BJ (cell line): ENCODE measurements at regions not wholly inside any gene's neighbourhood (a gene's known extent, or its start where the extent isn't known, plus 50 kb on each side); places are given as distances from the start of the nearest gene placed in this dataset.

Experiments
- CTCF ChIA-PET: fragments of 350-600 bp; formaldehyde crosslinking; extraction: SDS; loops from one replicate; lab custom pipeline; 2021; ENCODE audit warnings: antibody characterized with exemption, inconsistent platforms; lab: Yijun Ruan, JAX
- POLR2A ChIA-PET: fragments of 300-600 bp; sonication (Branson Sonifier 250); formaldehyde crosslinking; extraction: SDS; loops from one replicate; lab custom pipeline; 2021; ENCODE audit warnings: antibody characterized with exemption; lab: Charles Lee
- DNase-seq: peaks from one replicate; pipeline ENCODE4 v3.0.0-alpha.2; 2011; ENCODE audit warnings: low read depth
- H3K27me3 ChIP-seq: 2 replicates; pipeline ENCODE4 v1.6.0; 2011; ENCODE audit warnings: low read length; ENCODE audit not compliant: control insufficient read depth, insufficient read depth
- H3K36me3 ChIP-seq: 2 replicates; pipeline ENCODE4 v1.5.1; 2011; ENCODE audit warnings: low read length; ENCODE audit not compliant: control insufficient read depth, insufficient read depth
- H3K4me3 ChIP-seq: 2 replicates; pipeline ENCODE4 v1.5.1; 2011; ENCODE audit warnings: low read depth, mild to moderate bottlenecking, control low read depth, low read length
- TF ChIP-seq, protein P1 (sequence below): IDR thresholded peaks from 2 replicates; pipeline ENCODE4 v1.5.1; 2011; ENCODE audit warnings: low read depth, mild to moderate bottlenecking, control low read depth, inconsistent platforms, low read length, moderate library complexity; ENCODE audit not compliant: insufficient read depth

DNA sequence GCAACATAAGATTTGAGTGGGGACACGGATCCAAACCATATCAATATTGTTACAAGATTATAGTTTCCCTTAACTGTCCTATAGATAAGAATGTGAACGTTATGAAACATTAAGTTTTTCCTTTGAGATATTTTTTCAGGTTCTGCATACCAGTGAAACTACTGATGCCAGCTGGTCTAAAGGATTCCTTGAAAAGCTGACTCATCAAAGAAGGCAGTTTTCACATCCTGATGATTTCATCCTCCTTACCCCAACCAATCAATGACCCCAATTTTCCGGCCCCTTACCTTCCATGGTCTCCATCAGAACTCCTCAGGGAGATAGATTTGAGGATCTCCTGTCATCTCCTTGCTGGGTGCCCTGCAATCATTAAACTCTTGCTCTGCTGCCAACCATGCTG, 64.1 kb upstream of the HS3ST4 start:
- H3K36me3 ChIP-seq = no peaks in the 10 kb centered on the region
- CTCF ChIA-PET = no interaction called here
- no peak for DNase-seq
- TF ChIP-seq, protein P1, sequence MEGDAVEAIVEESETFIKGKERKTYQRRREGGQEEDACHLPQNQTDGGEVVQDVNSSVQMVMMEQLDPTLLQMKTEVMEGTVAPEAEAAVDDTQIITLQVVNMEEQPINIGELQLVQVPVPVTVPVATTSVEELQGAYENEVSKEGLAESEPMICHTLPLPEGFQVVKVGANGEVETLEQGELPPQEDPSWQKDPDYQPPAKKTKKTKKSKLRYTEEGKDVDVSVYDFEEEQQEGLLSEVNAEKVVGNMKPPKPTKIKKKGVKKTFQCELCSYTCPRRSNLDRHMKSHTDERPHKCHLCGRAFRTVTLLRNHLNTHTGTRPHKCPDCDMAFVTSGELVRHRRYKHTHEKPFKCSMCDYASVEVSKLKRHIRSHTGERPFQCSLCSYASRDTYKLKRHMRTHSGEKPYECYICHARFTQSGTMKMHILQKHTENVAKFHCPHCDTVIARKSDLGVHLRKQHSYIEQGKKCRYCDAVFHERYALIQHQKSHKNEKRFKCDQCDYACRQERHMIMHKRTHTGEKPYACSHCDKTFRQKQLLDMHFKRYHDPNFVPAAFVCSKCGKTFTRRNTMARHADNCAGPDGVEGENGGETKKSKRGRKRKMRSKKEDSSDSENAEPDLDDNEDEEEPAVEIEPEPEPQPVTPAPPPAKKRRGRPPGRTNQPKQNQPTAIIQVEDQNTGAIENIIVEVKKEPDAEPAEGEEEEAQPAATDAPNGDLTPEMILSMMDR = no peak
- H3K4me3 ChIP-seq = no peak overlapping the region
- POLR2A ChIA-PET = no interaction called here
- H3K27me3 ChIP-seq = no peaks in the 10 kb centered on the region

DNA sequence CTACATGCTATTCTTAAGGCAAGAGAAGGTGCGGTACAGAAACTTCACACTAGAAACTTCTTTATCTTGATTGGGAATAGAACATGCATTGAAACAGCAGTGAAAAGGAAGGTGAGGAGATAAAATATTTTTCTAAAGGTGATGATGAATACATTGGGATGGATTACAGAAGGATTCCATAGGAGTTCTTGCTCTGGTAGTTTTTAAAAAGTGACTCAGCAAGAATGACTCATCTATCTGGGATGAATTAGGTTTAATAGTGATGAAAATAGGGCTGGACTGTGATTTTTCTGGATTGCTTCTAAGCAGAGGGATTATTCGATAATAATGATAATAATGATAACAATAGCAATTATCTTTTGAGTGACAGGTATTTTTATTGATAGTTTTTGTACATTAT, 65.6 kb upstream of the HS3ST4 start:
- POLR2A ChIA-PET = no interaction called here
- no peak for DNase-seq
- no peak overlapping the region for H3K4me3 ChIP-seq
- CTCF ChIA-PET = no interaction called here
- H3K36me3 ChIP-seq = no peaks in the 10 kb centered on the region
- TF ChIP-seq, protein P1 = no peak
- no peaks in the 10 kb centered on the region for H3K27me3 ChIP-seq

DNA sequence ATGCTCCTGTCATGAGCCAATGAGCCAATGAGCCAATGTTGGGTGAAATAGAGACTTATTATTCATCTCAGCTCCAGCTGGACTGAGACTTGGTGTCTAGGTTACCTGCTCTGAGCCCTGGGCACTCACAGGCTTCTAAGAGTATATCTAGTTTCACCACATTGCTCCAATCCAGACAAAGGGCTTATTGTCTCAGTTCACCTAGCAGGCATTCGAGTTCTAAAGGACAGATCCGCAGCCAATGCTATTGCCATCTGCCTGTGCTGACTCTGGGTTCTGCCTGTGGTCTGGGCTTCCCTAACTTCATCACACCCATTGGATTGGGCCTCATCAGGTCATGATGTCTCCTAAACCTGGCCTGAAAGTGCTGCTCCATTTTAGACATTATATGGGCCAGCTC, 66.1 kb upstream of the HS3ST4 start:
- CTCF ChIA-PET = no interaction called here
- no peaks in the 10 kb centered on the region for H3K27me3 ChIP-seq
- no peaks in the 10 kb centered on the region for H3K36me3 ChIP-seq
- no peak overlapping the region for H3K4me3 ChIP-seq
- POLR2A ChIA-PET = no interaction called here
- TF ChIP-seq, protein P1 = no peak
- DNase-seq = no peak

DNA sequence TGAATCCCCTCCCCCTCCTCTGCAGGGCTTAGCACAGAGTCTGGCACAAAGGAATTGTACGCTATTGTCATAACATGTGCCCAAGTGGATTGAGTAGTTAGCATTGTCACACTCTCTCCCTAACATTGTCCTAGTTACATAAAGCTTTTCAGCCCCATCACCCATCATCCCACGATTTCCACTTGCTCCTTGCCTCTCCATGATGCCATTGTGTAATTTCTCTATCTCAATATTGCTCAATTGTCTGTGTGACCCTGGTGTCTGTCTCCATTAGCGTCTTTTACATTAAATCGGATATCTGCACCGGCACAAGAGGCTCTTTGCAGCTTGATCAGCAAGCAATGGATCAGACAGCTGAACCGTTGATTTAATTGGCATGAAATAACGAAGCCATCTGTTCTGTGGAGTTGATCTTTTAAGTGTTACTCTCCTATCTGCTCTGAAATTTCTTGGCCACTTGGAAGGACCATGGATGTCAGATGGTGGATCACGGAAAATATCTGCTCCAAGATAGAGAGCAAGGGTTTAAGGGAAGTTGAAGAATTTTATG, 77.0 kb upstream of the HS3ST4 start:
- no peak for DNase-seq
- H3K27me3 ChIP-seq = no peaks in the 10 kb centered on the region
- no peaks in the 10 kb centered on the region for H3K36me3 ChIP-seq
- ChIA-PET CTCF (no interaction called here), POLR2A (no interaction called here)
- H3K4me3 ChIP-seq = no peak overlapping the region
- TF ChIP-seq, protein P1 = no peak

DNA sequence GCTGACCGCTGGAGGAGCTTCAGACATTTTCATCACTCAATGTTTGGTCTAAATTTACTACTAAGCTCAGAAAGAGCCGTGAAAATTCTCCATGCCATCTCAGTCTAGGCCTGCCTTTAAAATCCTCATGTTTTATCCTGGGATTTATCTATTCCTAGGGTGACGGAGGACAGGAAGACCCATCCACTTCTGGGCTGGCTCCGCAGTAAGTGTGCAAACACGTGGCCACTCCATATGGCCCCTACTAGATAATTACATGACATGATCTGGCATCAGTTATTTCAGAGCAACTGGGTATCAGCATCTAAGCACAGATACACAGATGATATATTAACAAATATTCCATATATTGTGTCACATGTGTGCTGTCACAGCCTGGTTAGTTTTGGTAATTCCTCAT, 77.8 kb upstream of the HS3ST4 start:
- CTCF ChIA-PET = no interaction called here

More for the DNA sequence above, 77.8 kb upstream of the HS3ST4 start:
- TF ChIP-seq, protein P1 = no peak
- no peaks in the 10 kb centered on the region for H3K36me3 ChIP-seq
- no peak overlapping the region for H3K4me3 ChIP-seq
- no peak for DNase-seq
- POLR2A ChIA-PET = no interaction called here
- H3K27me3 ChIP-seq = no peaks in the 10 kb centered on the region
